COLO829 (cell line): ENCODE measurements at regions not wholly inside any gene's neighbourhood (a gene's known extent, or its start where the extent isn't known, plus 50 kb on each side); places are given as distances from the start of the nearest gene placed in this dataset.
"Not testable (repeated sequence)": the region's sequence is repeated elsewhere in the genome, so short reads cannot be mapped to it uniquely, and the experiment has no call there.

Experiments
- DNase-seq: peaks from one replicate; pipeline ENCODE4 v3.0.0; 2012; ENCODE audit warnings: low spot score

DNA sequence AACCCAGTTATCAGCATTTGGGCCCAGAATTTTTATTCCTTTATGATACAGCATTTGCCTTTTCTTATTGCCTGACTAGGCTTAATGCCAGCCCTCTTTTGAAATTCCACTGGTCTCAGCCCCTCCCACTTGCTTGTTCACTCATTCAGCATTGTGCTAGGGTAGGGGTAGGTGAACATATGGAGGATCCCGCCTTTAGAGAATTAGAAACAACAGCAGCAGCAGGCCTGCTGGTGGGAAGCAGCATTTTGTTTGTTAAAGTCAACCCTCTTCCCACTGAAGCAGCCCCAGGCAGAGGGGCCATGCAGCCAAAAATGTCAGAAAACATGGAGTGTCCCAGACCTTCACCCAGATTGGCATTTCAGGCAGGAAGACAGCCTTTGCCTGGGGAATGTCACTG lies 1355.2 kb downstream of the CDH8 start:
- DNase-seq = no peak

DNA sequence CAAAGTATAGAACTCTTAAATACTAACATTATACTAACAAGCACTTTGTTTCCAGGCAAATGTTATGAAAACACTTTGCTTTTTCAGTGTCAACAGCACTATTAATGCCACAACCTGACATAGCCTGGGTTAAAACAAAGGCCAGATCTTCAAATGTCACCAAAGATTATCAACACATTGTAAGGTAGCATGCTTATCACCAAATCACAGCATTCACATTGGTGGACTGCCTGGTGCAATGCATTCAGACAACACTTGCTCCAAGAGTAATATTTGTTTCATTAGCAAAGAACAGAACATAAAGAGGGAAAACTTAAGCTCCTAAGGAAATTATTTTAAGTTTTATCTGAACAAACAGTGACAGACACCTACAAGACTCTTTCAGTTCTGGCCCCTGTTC lies 1361.2 kb downstream of the CDH8 start:
- DNase-seq = no peak

DNA sequence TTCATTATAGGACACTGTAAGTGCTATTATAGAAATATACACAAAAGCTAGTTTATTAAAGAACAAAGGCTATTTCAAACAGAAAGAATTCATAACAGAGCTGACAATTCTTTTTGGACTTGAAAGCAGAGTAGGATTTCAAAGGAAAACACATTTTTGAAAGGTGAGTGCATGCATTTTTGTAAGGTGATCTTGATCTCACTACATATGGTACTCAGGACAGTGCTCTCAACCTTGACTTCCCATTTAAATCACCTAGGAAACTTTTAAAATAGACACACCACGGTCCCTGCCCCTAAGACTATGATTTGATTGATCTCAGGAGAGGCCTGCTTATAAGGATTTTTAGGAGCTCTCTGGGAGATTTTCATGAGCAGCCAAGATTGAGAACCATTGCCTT lies 1362.0 kb downstream of the CDH8 start:
- DNase-seq = no peak

DNA sequence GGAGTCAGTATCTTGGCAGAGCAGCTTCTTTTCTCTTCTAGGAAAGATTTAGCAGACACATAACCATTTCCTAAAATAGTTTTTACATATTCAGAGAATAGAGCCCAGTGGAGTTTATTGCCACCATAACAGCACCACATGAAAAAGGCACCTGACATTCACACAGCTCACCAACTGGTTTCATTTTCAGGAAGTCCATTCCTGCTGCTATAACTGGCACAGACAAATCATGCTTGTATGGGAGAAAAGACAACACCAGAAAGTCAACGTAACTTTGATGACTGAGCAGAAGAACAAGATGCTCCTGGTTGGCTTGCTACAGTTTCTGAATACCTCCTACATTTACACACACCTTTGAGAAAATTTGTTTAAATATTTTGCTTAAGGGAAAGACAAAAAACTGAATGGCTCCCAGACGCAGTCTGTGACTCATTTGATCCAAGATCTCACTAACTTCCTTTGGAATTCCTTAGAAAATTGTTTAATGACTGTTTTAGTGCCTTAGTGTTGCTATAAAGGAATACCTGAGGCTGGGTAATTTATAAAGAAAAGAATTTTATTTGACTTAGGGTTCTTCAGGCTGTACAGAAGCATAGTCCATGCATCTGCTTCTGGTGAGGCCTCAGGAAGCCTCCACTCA lies 1380.6 kb downstream of the CDH8 start:
- DNase-seq = no peak

DNA sequence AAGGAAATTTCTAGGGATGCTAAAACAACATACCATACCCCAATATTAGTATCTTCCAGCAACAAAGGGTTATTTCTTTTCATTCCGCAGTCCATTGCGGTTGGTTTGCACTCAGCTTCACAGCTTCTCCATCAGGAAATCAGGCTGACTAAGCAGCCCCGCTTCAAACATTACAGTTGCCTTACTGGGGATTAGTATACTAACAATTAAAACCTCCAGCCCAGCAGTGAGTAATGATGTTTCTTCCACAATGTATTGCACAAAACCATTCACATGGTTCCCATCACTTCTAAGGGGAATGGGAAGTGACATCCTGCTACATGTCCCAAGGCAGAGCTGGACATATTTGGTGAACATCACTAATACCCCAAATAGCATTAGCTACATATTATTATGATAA lies 1384.9 kb downstream of the CDH8 start:
- DNase-seq = no peak

DNA sequence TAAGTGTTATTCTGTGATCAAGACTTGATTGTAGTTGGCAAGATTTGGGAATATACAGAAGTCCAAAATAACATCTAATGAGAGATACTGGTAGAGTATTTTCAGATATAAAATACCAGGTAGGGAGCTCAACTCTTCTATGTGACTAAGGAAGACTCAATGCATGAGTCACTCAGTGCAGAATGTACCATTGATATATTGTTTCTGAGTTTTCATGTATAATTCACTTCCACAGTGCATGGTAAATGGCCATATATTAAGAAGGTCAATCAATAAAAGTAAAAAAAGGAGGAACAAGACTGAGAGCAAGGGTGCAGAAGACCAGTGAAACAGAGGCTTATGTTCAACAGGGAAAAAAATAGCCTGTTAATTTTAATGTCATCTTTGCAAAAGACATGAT lies 1387.9 kb downstream of the CDH8 start:
- DNase-seq = no peak

DNA sequence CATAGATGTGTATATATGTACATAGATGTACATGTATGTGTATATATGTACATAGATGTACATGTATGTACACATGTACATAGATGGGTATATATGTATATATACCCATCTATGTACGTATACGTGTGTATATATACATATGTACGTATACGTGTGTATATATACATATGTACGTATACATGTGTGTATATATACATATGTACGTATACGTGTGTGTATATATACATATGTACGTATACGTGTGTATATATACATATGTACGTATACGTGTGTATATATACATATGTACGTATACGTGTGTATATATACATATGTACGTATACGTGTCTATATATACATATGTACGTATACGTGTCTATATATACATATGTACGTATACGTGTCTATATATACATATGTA lies 1388.8 kb downstream of the CDH8 start:
- not testable (repeated sequence) for DNase-seq

DNA sequence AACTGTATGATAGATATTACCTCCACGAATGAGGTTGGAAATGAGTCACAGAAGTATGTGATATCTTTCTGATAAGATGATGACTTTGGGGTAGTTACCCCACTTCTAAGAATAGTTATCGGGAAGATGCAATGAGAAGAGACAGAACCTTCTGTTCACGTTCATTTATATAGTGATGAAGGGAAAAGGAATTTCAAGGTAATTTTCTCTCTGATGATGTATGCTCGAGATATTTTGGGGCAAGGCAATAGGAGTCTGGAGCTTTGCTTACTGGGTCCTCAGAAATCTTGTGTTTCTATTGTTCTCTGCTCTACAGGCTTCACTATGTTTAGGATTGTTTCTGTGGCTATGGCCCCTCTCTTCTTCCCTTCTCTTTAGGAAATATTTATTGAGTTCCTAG lies 1389.6 kb downstream of the CDH8 start:
- no peak for DNase-seq

DNA sequence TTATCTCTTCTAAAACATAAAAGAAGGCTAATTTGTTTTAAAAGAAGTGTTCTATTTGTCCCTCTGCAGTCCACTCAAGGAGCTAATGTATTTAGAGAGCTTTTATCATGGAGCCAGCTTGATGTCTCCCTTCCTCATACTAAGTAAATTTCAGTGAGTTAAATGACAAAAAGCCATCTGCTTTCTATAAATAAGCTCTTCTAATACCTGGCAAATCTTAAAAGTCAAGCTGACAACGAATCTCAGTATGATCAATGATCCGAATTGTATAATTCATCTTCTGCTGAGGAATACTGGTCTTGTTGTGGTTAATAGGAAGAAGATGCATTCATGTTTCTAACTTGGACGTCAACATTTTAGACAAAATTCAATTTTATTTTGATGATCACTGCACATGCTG lies 1390.7 kb downstream of the CDH8 start:
- no peak for DNase-seq

DNA sequence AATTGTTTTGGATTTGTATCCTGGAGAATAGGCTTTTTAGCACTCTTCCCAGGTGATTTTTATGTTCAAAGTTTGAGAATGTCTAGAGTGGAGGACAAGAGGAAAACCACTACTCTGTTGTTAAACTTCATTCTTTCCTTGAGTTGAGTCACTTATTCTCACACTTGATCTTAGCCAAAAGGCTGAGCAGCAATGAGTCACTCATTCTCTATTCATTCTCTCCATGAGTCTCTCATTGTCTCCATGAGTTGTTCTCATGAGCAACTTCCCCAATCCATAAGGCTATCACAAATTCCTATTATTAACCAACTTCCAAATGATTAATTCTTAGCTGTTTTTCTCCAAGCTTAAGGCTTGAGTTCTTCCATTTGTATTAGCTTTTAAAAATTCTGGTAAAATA lies 1393.3 kb downstream of the CDH8 start:
- peak; percentile 63 for DNase-seq

DNA sequence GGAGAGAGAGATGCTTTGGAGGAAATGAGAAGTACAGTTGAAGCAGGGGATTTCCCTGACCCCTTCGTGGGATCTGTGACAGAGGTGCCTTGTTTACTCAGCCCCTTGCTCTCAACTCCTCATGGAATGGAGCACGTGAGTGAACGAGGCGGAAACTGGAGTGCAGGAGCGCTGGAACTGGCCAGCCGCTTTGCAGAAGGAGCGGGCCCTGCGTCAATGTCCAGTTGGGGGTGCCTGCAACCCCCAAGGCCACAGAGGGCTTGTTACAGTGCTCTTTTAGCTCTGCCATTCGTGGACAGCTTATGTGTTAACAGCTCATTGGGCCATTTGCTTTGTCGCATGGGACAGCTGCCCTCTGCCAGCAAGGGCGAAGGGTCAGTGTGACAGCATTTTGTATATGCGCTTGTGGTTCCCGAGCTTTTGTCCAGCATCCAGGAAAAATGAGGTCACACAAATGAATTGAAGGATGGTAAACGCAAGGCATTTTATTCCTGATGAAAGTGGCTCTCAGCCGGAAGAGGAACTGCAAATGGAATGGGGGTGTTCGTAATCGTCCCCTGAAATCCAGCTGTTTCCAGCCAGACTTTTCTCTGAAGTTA lies 1395.1 kb downstream of the CDH8 start:
- no peak for DNase-seq

DNA sequence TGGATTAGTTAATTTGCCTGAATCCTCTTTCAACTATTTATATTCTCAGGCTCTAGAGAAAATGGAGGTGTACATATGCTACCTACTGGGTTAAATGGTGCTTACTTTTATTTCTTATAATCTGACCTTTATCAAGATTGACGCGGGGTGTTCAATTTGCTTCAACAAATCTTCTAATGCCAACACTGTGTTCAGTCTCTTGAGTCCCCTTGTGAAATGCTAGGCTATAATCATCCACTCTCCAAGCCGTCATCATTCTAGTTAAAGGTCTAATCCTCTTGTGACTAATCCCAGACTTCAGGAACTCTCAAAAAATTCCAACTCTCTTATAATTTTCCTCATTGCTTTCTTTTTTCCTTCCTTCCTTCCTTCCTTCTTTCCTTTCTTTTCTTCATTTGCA lies 1396.2 kb downstream of the CDH8 start:
- no peak for DNase-seq

DNA sequence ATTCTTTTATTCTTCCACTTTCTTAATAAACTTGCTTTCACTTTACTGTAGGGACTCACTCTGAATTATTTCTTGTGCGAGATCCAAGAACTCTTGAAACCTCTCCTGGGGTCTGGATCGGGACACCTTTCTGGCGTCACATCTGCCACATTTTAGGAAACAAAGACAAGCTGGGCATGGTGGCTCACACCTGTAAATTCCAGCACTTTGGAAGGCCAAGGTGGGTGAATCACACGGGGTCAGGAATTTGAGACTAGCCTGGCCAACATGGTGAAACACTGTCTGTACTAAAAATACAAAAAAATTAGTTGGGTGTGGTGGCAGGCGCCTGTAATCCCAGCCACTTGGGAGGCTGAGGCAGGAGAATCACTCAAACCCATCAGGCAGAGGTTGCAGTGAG lies 1399.6 kb downstream of the CDH8 start:
- DNase-seq = not testable (repeated sequence)

DNA sequence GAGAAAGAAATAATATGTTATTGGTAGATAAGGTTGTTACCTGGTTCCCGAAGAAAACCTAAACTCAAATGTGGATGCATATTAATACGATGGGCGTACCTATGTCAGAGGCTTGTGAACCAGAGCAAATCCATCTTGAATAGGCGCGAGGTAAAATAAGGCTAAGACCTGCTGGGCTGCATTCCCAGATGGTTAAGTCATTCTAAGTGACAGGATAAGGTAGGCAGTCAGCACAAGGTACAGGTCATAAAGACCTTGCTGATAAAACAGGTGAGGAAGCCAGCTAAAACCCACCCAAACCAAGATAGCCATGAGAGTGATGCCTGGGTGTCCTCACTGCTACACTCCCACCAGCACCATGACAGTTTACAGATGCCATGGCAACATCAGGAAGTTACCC lies 1400.1 kb downstream of the CDH8 start:
- DNase-seq = no peak

DNA sequence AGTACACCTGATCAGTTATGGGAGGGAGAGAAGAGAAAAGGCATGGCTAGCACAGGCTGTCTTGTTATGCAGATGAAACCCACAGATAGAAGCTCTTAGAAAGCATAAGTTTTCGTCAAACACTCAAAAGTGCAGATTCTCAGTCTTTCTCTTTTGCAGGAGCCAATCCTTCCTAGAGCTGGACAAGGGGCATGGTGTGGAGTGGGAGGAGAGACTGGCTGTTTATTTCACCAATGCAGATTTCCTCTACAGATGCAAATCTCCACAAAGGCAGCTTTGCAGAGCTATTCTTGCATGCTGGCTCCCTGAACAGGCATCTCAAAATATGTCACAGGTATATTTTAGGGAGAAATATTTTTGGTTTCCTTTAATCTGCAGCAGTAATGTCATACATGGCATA lies 1400.7 kb downstream of the CDH8 start:
- no peak for DNase-seq

DNA sequence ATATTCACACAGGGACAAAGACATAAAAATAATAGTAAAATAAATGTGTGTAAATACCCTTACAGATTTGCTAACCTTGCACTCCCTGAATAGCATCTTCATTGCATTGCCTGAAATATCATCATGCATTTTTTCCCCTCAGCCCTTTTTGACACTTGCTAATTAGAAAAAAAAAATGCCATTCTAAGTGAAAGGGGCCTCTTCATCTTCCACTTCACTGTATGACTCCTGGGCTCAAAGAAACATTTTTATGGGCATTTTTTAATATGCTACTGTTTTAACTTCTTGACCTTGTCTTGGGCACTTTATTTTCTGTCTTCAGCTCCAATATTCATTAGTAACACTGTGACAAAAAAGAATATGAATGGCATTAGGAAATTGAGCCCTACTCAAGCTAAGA lies 1424.4 kb downstream of the CDH8 start:
- no peak for DNase-seq

DNA sequence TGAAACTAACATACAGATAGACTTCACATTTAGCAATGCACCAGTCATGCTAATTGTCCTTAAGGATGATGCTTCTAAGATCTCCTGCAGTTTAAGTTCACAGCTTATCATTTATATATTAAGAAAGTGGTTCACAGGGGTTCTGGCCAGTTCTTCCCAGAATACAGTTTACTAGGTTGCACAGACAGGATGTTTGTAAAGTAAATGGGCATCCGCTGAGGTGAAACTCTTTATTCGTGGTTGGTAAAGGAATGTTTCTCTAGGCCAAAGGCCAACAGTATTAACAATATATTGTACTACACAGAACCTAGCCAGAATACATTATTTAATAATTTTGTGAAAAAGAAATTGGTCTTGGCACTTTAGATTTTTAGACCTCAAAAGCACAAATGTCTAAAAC lies 1427.3 kb downstream of the CDH8 start:
- no peak for DNase-seq

DNA sequence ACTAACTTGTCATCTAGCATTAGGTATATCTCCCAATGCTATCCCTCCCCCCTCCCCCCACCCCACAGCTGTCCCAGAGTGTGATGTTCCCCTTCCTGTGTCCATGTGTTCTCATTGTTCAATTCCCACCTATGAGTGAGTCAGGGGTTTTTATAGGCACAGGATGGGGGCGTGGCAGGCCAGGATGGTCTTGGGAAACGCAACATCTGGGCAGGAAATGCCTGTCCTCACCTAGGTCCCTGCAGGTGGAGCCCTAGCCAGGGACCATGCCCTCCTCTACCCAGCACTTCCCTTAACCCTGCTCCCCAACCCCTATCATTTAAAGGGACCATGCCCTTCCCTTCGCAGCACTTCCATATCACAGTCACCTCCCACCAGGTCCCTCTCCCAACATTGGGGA lies 1430.6 kb downstream of the CDH8 start:
- DNase-seq = not testable (repeated sequence)

DNA sequence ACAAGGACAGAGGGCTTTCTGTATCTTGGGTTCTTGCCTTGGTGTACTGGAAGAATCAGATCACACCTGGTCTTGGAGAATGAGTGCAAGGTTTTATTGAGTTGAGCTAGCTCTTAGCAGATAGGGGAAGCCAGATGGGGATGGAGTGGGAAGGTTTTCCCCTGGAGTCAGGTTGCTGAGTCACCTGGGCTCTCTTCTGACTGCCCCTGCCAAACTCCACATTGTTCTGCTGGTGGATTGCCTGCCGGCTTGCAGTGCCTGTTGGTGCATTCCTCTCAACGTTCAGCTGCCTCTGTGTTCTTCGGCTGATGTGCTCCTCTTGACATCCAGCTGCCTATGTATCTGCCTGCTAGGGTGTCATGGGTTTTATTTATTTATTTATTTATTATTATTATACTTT lies 1431.1 kb downstream of the CDH8 start:
- no peak for DNase-seq

DNA sequence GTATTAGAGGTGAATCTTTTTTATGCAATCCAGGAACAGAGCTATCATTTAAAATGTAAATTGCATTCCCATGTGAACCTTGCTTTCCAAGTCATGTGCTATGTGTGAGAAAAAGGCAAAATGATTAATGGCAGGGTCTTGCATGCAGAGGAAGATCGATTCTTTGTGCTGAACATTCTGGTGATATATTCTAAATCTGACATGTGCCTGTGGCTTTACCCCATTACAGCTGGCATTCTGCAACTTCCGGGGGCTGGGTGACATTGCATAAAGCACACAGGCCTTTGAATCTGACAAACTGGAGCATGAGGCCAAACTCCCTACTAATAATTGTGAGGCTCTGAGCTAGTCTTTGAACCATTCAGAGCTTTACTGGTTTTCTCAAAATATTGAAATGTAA lies 1449.7 kb downstream of the CDH8 start:
- no peak for DNase-seq

DNA sequence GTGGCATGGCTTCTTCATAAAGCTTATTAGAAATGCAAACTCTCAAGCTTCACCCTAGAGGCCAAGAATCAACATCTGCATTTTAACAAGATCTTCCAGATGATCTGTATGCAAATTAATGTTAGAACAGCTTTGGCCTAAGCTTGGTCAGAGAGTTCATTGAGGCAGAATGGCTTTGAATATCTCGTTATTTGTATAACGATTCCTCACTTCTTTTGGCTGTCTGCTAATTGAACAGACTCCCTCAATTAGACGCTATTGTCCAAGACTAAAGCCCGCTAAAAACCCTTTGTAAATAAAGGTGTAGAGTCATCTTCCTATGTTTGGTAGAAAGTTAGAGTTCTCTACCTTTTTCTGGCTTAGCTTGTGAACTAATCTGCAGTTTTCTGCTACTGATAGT lies 1453.7 kb downstream of the CDH8 start:
- no peak for DNase-seq

DNA sequence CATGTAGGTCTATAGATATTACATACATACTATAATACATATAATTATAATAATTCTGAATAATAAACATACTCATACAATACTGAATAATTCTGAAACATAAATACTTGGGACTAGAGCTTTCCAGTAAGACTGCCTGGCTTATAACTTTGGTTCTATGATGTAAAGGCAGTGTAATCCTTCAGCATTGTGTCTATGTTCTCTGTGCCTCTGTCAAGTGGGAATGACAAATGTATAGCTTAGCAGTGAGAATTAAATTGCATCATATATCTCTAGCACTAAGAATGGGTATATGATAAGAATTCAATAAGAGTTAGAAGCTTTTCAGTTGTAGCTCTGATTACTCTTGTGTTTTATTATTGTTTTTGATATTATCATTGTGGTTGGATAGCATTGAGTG lies 1469.3 kb downstream of the CDH8 start:
- no peak for DNase-seq

DNA sequence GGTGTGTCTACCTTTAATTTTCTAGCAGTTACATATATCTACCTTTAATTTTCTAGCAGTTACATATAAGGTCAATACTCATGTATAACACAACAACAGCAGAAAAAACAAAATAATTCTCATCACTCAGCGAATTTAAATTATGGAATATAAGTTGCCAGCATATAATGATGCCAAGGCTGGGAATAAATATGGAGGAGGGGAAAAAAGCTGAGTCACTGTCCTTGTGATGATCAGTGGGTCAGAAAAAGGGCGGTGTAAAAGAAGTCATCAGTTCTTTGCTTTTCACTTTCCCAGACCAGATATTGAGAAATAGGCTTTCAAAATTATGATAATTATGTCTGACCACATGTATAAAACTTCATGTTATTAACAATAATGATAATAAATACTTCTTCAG lies 1471.7 kb downstream of the CDH8 start:
- DNase-seq = no peak

DNA sequence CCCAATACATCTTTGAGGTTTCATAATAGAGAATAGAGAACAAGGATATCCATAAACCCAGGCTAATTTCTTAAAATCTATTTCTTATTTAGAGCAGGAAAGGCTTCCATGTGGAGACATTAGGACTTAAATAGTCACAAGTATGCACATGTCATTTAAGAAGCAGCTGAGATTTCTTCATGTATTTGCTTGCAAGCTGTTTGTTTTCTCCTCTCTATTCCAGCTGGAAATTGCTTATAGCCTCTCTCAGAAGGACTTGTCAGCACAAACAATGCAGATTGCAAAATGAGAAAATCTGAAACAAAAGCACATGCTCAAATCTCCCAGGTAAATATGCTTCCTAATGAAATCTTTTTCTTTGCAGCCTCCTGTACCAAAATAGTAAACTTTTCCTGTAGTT lies 1473.1 kb downstream of the CDH8 start:
- DNase-seq = no peak

DNA sequence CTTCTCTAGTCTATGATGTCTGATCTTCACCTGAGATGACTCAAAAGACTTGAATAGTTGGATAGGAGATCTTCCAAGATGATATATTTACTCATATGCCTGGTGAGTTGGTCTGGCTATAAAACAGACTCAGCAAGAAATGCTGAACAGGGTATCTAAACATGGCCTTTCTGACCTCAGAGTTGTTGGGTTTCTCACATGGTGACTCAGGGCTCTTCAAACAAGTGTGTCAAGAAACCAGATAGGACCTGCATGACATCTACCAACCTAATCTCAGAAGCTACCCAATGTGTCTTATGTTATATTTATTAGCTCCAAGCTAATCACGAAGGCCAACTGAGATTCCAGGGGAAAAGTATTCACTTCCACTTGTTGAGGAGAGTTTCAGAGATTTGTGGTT lies 1477.3 kb downstream of the CDH8 start:
- no peak for DNase-seq
